MCF 10A (cell line): ENCODE measurements at regions not wholly inside any gene's neighbourhood (a gene's known extent, or its start where the extent isn't known, plus 50 kb on each side); places are given as distances from the start of the nearest gene placed in this dataset.

Source experiments
- BruUV-seq: library from RNA; stranded (reverse); fragments of 400-500 nt; replicated peaks from 2 replicates; lab custom pipeline; 2021; lab: Mats Ljungman, UMichigan
- CTCF ChIA-PET: fragments of 300-600 bp; sonication (Branson Sonifier 250); formaldehyde crosslinking; extraction: SDS; loops from one replicate; lab custom pipeline; 2021; ENCODE audit warnings: antibody characterized with exemption, inconsistent platforms; lab: Yijun Ruan, JAX
- POLR2A ChIA-PET: fragments of 300-600, 350-650 bp; sonication (Branson Sonifier 250); formaldehyde crosslinking; extraction: SDS; loops from one replicate; lab custom pipeline; 2020; ENCODE audit warnings: antibody characterized with exemption, inconsistent platforms; lab: Yijun Ruan, JAX
- DNase-seq: peaks from one replicate; pipeline ENCODE4 v3.0.0-alpha.2; 2018; ENCODE audit not compliant: unreplicated experiment
- H3K27ac Mint-ChIP-seq: one replicate; pipeline ENCODE4 v1.8.0; 2022; ENCODE audit warnings: mild to moderate bottlenecking, low read depth, mixed read lengths; ENCODE audit not compliant: unreplicated experiment
- H3K27me3 Mint-ChIP-seq: one replicate; pipeline ENCODE4 v1.8.0; 2022; ENCODE audit warnings: mixed read lengths; ENCODE audit not compliant: insufficient read depth, unreplicated experiment
- H3K36me3 Mint-ChIP-seq: one replicate; pipeline ENCODE4 v1.8.0; 2022; ENCODE audit warnings: mild to moderate bottlenecking, moderate library complexity, mixed read lengths; ENCODE audit not compliant: insufficient read depth, unreplicated experiment
- H3K4me1 Mint-ChIP-seq: one replicate; pipeline ENCODE4 v1.8.0; 2022; ENCODE audit warnings: mixed read lengths; ENCODE audit not compliant: insufficient read depth, unreplicated experiment
- H3K4me3 Mint-ChIP-seq: one replicate; pipeline ENCODE4 v1.8.0; 2022; ENCODE audit warnings: mild to moderate bottlenecking, moderate library complexity, mixed read lengths; ENCODE audit not compliant: unreplicated experiment
- H3K9me3 Mint-ChIP-seq: one replicate; pipeline ENCODE4 v1.8.0; 2022; ENCODE audit warnings: mixed read lengths; ENCODE audit not compliant: unreplicated experiment
- intact Hi-C: fragments of 100-400 bp; cut with micrococcal nuclease; formaldehyde crosslinking; loops from 2 replicates; pipeline ENCODE4 v1.14.1; 2022
- TF ChIP-seq, protein P1 (sequence below): fragments of 200-600 bp; IDR thresholded peaks from one replicate; pipeline ENCODE4 v1.8.0; 2022; ENCODE audit warnings: antibody characterized with exemption, mild to moderate bottlenecking; ENCODE audit not compliant: unreplicated experiment

DNA sequence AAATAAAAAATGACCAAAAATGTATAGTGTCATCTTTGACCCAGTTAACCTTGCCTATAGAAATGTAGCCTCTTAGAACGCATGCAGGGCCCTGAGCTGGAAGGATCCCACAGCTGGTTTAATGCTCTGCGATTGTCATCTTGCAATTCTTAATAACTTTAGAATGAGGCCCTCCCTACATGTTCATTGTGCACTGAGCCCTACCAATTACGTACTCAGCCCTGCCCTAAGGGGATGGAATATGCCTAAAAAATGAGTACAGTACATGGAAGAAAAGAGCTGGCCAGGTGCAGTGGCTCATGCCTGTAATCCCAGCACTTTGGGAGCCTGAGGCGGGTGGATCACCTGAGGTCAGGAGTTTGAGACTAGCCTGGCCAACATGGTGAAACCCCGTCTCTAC is 57.8 kb upstream of the BCAR3 start:
- no peak for DNase-seq
- no TSS peak for BruUV-seq
- peak overlapping the region; percentile 83 for H3K27ac Mint-ChIP-seq
- POLR2A ChIA-PET: interaction anchor here (0.6 to 3.5 kb wide), 8 partner anchors 8 to 59 kb away, joined by 3 to 15 read pairs (median 4); no protein-coding TSS in a partner anchor
- TF ChIP-seq, protein P1, sequence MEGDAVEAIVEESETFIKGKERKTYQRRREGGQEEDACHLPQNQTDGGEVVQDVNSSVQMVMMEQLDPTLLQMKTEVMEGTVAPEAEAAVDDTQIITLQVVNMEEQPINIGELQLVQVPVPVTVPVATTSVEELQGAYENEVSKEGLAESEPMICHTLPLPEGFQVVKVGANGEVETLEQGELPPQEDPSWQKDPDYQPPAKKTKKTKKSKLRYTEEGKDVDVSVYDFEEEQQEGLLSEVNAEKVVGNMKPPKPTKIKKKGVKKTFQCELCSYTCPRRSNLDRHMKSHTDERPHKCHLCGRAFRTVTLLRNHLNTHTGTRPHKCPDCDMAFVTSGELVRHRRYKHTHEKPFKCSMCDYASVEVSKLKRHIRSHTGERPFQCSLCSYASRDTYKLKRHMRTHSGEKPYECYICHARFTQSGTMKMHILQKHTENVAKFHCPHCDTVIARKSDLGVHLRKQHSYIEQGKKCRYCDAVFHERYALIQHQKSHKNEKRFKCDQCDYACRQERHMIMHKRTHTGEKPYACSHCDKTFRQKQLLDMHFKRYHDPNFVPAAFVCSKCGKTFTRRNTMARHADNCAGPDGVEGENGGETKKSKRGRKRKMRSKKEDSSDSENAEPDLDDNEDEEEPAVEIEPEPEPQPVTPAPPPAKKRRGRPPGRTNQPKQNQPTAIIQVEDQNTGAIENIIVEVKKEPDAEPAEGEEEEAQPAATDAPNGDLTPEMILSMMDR: no peak
- H3K9me3 Mint-ChIP-seq: no peaks in the 10 kb centered on the region
- no peaks in the 10 kb centered on the region for H3K27me3 Mint-ChIP-seq
- no peaks in the 10 kb centered on the region for H3K36me3 Mint-ChIP-seq
- CTCF ChIA-PET: interaction anchor here (1.5 kb wide), 1 partner anchor 74 kb away, joined by 6 read pairs; no protein-coding TSS in a partner anchor
- no peak overlapping the region for H3K4me3 Mint-ChIP-seq
- intact Hi-C loops: loop anchor here (2.0 to 5.0 kb wide), 3 partner anchors 39 to 59 kb away; partner anchors contain the start of gene BCAR3
- peaks cover 32% of the 10 kb centered on the region for H3K4me1 Mint-ChIP-seq

DNA sequence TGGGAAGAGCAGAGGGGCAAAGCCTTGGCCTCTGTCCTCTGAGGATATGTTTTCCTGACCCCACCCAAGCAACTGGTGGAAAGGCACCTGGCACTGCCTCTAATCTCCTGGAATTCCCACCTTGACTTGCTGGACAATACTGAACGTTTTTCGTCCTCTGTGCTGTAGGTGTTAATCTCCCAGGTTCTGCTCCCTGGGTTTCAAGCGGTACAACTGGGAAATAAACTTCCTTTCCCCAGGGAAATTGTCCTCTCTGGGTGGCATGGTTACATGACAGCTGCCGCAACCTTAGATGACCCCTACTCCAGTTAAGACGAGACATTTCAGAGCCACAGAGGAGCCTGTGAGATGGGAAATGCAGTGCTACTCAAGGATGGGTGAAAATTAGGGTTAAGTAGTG is 57.3 kb upstream of the BCAR3 start:
- Mint-ChIP-seq H3K27me3 (no peaks in the 10 kb centered on the region), H3K27ac (peak overlapping the region; percentile 83), H3K36me3 (no peaks in the 10 kb centered on the region), H3K9me3 (no peaks in the 10 kb centered on the region), H3K4me1 (peaks cover 32% of the 10 kb centered on the region), H3K4me3 (no peak overlapping the region)
- no peak for DNase-seq
- CTCF ChIA-PET: interaction anchor here (1.4 to 3.9 kb wide), 2 partner anchors 34 to 75 kb away, joined by 3 to 16 read pairs; no protein-coding TSS in a partner anchor
- no TSS peak for BruUV-seq
- TF ChIP-seq, protein P1: no peak
- intact Hi-C loops: loop anchor here (2.0 to 5.0 kb wide), 3 partner anchors 40 to 58 kb away; partner anchors contain the start of gene BCAR3
- POLR2A ChIA-PET: interaction anchor here (1.0 to 3.5 kb wide), 7 partner anchors 8 to 46 kb away, joined by 3 to 15 read pairs (median 6); no protein-coding TSS in a partner anchor

DNA sequence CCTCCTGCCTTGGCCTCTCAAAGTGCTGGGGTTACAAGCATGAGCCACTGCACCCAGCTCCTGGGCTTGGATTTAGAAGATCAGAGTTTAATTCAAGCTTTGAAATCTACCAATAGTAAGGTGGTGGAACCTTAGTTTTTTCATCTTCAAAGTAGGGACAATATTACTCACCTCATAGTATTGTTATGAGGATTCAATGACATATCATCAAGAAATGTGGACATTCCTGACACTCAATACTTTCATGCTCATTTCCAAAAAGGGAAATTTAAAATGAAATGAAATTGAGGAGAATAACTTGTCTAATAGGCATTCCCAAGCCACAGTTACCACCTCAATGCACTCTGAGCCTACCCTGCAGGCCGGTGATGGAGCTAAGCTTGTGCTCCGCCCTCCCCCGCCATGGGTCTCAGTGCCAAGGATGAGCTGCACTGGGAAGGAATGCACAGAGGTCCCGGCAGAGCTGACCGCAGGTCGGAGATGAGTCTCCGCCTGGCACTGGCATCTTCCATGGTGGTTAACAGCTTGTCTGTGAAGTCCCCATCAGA is 56.5 kb upstream of the BCAR3 start:
- H3K4me3 Mint-ChIP-seq: no peak overlapping the region
- peak; percentile 87 for DNase-seq
- H3K27ac Mint-ChIP-seq: peak overlapping the region; percentile 83
- no peaks in the 10 kb centered on the region for H3K9me3 Mint-ChIP-seq
- POLR2A ChIA-PET: interaction anchor here (0.8 to 1.9 kb wide), 5 partner anchors 12 to 56 kb away, joined by 3 to 8 read pairs (median 6); no protein-coding TSS in a partner anchor
- H3K27me3 Mint-ChIP-seq: no peaks in the 10 kb centered on the region
- CTCF ChIA-PET: interaction anchor here (1.0 to 3.9 kb wide), 3 partner anchors 35 to 106 kb away, joined by 3 to 16 read pairs (median 3); no protein-coding TSS in a partner anchor
- no TSS peak for BruUV-seq
- H3K4me1 Mint-ChIP-seq: peaks cover 33% of the 10 kb centered on the region
- intact Hi-C loops: loop anchor here (2.0 to 5.0 kb wide), 3 partner anchors 41 to 57 kb away; partner anchors contain the start of gene BCAR3
- TF ChIP-seq, protein P1: no peak
- H3K36me3 Mint-ChIP-seq: no peaks in the 10 kb centered on the region

DNA sequence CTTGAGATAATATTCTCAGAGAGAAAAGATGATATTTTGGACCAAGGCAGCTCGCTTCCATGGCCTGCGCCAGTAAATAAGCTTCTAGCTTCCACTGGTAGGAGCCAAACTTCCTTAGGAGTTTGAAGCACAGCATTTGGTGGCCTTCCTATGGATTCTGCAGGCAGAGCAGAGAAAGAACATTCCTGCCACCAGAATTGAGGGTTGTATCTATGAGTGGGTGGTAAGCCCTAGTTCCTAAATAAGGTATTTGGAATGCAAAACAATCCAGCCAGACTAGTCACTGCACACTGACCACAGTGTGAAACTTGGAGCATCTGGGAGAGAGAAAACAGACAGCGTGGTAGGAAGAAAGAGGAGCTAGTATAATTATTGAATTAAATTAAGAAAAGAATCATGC is 54.1 kb upstream of the BCAR3 start:
- Mint-ChIP-seq H3K9me3 (no peaks in the 10 kb centered on the region), H3K4me3 (no peak overlapping the region), H3K4me1 (peaks cover 54% of the 10 kb centered on the region), H3K27me3 (no peaks in the 10 kb centered on the region), H3K36me3 (no peaks in the 10 kb centered on the region), H3K27ac (peak overlapping the region; percentile 88)
- intact Hi-C loops: loop anchor here (5.0 kb wide), 1 partner anchor 43 kb away; no protein-coding TSS in a partner anchor
- TF ChIP-seq, protein P1: no peak
- DNase-seq: peak; percentile 49
- BruUV-seq: no TSS peak
- POLR2A ChIA-PET: interaction anchor here (0.7 to 1.4 kb wide), 5 partner anchors 14 to 73 kb away, joined by 3 to 8 read pairs (median 3); no protein-coding TSS in a partner anchor
- CTCF ChIA-PET: interaction anchor here (0.6 to 3.9 kb wide), 7 partner anchors 10 to 128 kb away, joined by 3 to 16 read pairs (median 3); no protein-coding TSS in a partner anchor
